Liver (tissue), 8 donors: ENCODE measurements at regions not wholly inside any gene's neighbourhood (a gene's known extent, or its start where the extent isn't known, plus 50 kb on each side); places are given as distances from the start of the nearest gene placed in this dataset.

Experiments used
- DNase-seq: peaks from one replicate; pipeline ENCODE4 v3.0.0-alpha.2; 2017; ENCODE audit warnings: low spot score
- H3K27ac ChIP-seq, 2 donors: one replicate each; pipeline ENCODE4 v1.7.0; 2013; ENCODE audit warnings: inconsistent platforms in 2 of 2, low read length in 2 of 2, control low read depth in 1 of 2, low read depth in 1 of 2, mild to moderate bottlenecking in 1 of 2
- H3K27me3 ChIP-seq, 4 donors: one replicate each; pipeline versions ENCODE4 v1.6.1 to v1.7.0; 2013; ENCODE audit warnings: low read length in 3 of 4, inconsistent platforms in 1 of 4, mild to moderate bottlenecking in 1 of 4, moderate library complexity in 1 of 4; ENCODE audit not compliant: control insufficient read depth in 4 of 4, insufficient read depth in 4 of 4
- H3K36me3 ChIP-seq, 4 donors: one replicate each; pipeline versions ENCODE4 v1.6.1 to v1.7.0; 2013; ENCODE audit warnings: low read length in 3 of 4, mild to moderate bottlenecking in 3 of 4, low read depth in 1 of 4, moderate library complexity in 1 of 4; ENCODE audit not compliant: control insufficient read depth in 4 of 4, insufficient read depth in 3 of 4
- H3K4me1 ChIP-seq, 4 donors: one replicate each; pipeline versions ENCODE4 v1.6.1 to v1.7.0; 2013; ENCODE audit warnings: low read length in 3 of 4, mild to moderate bottlenecking in 3 of 4, moderate library complexity in 1 of 4; ENCODE audit not compliant: control insufficient read depth in 4 of 4, insufficient read depth in 4 of 4
- H3K4me3 ChIP-seq, 3 donors: one replicate each; pipeline versions ENCODE4 v1.6.1 to v1.7.0; 2013; ENCODE audit warnings: low read length in 3 of 3, control low read depth in 1 of 3, low read depth in 1 of 3, mild to moderate bottlenecking in 1 of 3
- H3K9ac ChIP-seq, 2 donors: one replicate each; pipeline ENCODE4 v1.7.0; 2013; ENCODE audit warnings: low read length in 2 of 2, mild to moderate bottlenecking in 2 of 2, moderate library complexity in 2 of 2, control low read depth in 1 of 2, low read depth in 1 of 2
- H3K9me3 ChIP-seq, 4 donors: one replicate each; pipeline versions ENCODE4 v1.6.1 to v1.7.0; 2013; ENCODE audit warnings: low read length in 3 of 4; ENCODE audit not compliant: control insufficient read depth in 4 of 4
- ATF3 ChIP-seq: IDR thresholded peaks from 2 replicates; pipeline ENCODE4 v1.6.1; 2016; ENCODE audit warnings: antibody characterized with exemption
- CTCF ChIP-seq: fragments of 150-350 bp; IDR thresholded peaks from 2 replicates; pipeline ENCODE4 v1.5.1; 2017; ENCODE audit warnings: improper control_type of control experiment, low read depth, low read length; ENCODE audit not compliant: missing input control
- EGR1 ChIP-seq, 2 donors: IDR thresholded peaks; 2 replicates each; pipeline ENCODE4 v1.6.1; 2016 to 2018; ENCODE audit warnings: antibody characterized with exemption in 2 of 2, low read depth in 2 of 2
- FOXA2 ChIP-seq: IDR thresholded peaks from 2 replicates; pipeline ENCODE4 v1.6.1; 2016; ENCODE audit warnings: antibody characterized with exemption
- GABPA ChIP-seq, 2 donors: IDR thresholded peaks in 1 of 2; conservative IDR thresholded peaks in 1 of 2; 2 replicates each; pipeline ENCODE4 v1.6.1; 2016; ENCODE audit warnings: antibody characterized with exemption in 2 of 2, mild to moderate bottlenecking in 1 of 2, moderate library complexity in 1 of 2
- HNF4A ChIP-seq, 2 donors: conservative IDR thresholded peaks; 2 replicates each; pipeline ENCODE4 v1.6.1; 2016; ENCODE audit warnings: antibody characterized with exemption in 2 of 2, mild to moderate bottlenecking in 2 of 2
- JUND ChIP-seq, 2 donors: IDR thresholded peaks; 2 replicates each; pipeline ENCODE4 v1.6.1; 2016; ENCODE audit warnings: antibody characterized with exemption in 2 of 2
- MAX ChIP-seq: IDR thresholded peaks from 2 replicates; pipeline ENCODE4 v1.6.1; 2016; ENCODE audit warnings: antibody characterized with exemption
- NR2F2 ChIP-seq: IDR thresholded peaks from 2 replicates; pipeline ENCODE4 v1.6.1; 2016; ENCODE audit warnings: antibody characterized with exemption
- RXRA ChIP-seq, 2 donors: IDR thresholded peaks; 2 replicates each; pipeline ENCODE4 v1.6.1; 2017 to 2018; ENCODE audit warnings: antibody characterized with exemption in 2 of 2, mild to moderate bottlenecking in 1 of 2
- TAF1 ChIP-seq: conservative IDR thresholded peaks from 2 replicates; pipeline ENCODE4 v1.6.1; 2016; ENCODE audit warnings: antibody characterized with exemption, mild to moderate bottlenecking
- YY1 ChIP-seq: IDR thresholded peaks from 2 replicates; pipeline ENCODE4 v1.6.1; 2016; ENCODE audit warnings: antibody characterized with exemption, mild to moderate bottlenecking
- WGBS: extraction: QIAGEN DNeasy Blood & Tissue Kit; methylation state at CpG from one replicate; pipeline ENCODE4 v1.1.7; 2013; 5-methylcytosine and 5-hydroxymethylcytosine counted together
- donor health status: healthy.
- donor health status: healthy.
- donor health status: healthy.
- donor health status: healthy.
- donor health status: healthy.

GRCh38 chr6:125370343-125370742 lies 68.6 kb upstream of the HDDC2 start:
- Histone ChIP-seq H3K4me1 (no peaks in the 10 kb centered on the region), H3K9ac (no peak overlapping the region), H3K9me3 (no peaks in the 10 kb centered on the region), H3K27ac (no peak overlapping the region), H3K36me3 (no peaks in the 10 kb centered on the region), H3K27me3 (no peaks in the 10 kb centered on the region), H3K4me3 (no peak overlapping the region)
- 67% methylated on average over 8 of the region's 8 CpGs for WGBS
- DNase-seq: no peak
- TF ChIP-seq RXRA (IDR thresholded peaks at IDR 0.05) (no peak), ATF3 (no peak), EGR1 (IDR thresholded peaks at IDR 0.05; ENCODE audit: low read depth in 2 of 2) (no peak), FOXA2 (no peak)

- Histone ChIP-seq H3K9me3 (no peaks in the 10 kb centered on the region), H3K27me3 (no peaks in the 10 kb centered on the region), H3K36me3 (no peaks in the 10 kb centered on the region), H3K4me3 (no peak overlapping the region), H3K9ac (no peak overlapping the region), H3K4me1 (no peaks in the 10 kb centered on the region), H3K27ac (no peak overlapping the region)
- 83% methylated on average over 2 of the region's 2 CpGs for WGBS
- DNase-seq: no peak
- TF ChIP-seq RXRA (IDR thresholded peaks at IDR 0.05): no peak
- TF ChIP-seq EGR1 (IDR thresholded peaks at IDR 0.05; ENCODE audit: low read depth in 2 of 2): no peak
- no peak for TF ChIP-seq YY1
- TF ChIP-seq JUND (IDR thresholded peaks at IDR 0.05): no peak
- TF ChIP-seq ATF3: no peak
- no peak for TF ChIP-seq NR2F2
Observed at GRCh38 chr6:125375013-125375412, 73.2 kb upstream of the HDDC2 start.

- no peaks in the 10 kb centered on the region for H3K36me3 ChIP-seq
- TF ChIP-seq TAF1 (no peak), NR2F2 (no peak), GABPA (IDR thresholded peaks at IDR 0.05 in 1 of 2, conservative IDR thresholded peaks at IDR 0.05 in 1 of 2) (no peak), JUND (IDR thresholded peaks at IDR 0.05) (no peak), MAX (no peak), CTCF (no peak), YY1 (no peak), HNF4A (conservative IDR thresholded peaks at IDR 0.05) (no peak)
Observed at GRCh38 chr6:125375821-125376220, 74.1 kb upstream of the HDDC2 start.

GRCh38 chr6:125377621-125378020 lies 75.9 kb upstream of the HDDC2 start:
- Histone ChIP-seq H3K9ac (no peak overlapping the region), H3K4me3 (no peak overlapping the region), H3K27ac (no peak overlapping the region), H3K36me3 (no peaks in the 10 kb centered on the region), H3K27me3 (no peaks in the 10 kb centered on the region), H3K9me3 (no peaks in the 10 kb centered on the region), H3K4me1 (no peaks in the 10 kb centered on the region)
- 52% methylated on average over 5 of the region's 5 CpGs for WGBS
- TF ChIP-seq RXRA (IDR thresholded peaks at IDR 0.05) (no peak), ATF3 (no peak)
- DNase-seq: no peak

More at GRCh38 chr6:125375821-125376220, 74.1 kb upstream of the HDDC2 start:
- H3K9me3 ChIP-seq: no peaks in the 10 kb centered on the region
- H3K9ac ChIP-seq: no peak overlapping the region
- H3K4me3 ChIP-seq: no peak overlapping the region
- no peak overlapping the region for H3K27ac ChIP-seq
- DNase-seq: no peak
- no peaks in the 10 kb centered on the region for H3K27me3 ChIP-seq
- H3K4me1 ChIP-seq: no peaks in the 10 kb centered on the region
